ENCODE measurements at regions not wholly inside any gene's neighbourhood (a gene's known extent, or its start where the extent isn't known, plus 50 kb on each side); places are given as distances from the start of the nearest gene placed in this dataset.
"Not testable (repeated sequence)": the region's sequence is repeated elsewhere in the genome, so short reads cannot be mapped to it uniquely, and the experiment has no call there.

DNA sequence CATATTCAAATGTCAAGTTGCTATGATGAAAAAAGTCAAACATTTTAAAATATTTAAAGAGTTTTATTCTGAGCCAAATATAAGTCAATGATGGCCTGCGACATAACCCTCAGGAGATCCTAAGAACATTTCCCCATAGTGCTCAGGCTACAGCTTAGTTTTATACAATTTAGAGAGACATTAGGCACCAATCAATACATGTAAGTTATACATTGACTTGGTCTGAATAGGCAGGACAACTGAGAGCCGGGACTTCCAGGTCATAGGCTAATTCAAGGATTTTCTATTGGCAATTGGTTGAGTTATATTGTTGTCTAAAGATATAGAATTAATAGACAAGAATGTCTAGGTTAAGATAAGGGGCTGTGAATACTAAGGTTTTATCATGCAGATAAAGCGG is 64.5 kb downstream of the UGT2B28 start:
- FAIRE-seq; DNase-seq (ENCODE audit: insufficient read length, low spot score): not testable (repeated sequence)

DNA sequence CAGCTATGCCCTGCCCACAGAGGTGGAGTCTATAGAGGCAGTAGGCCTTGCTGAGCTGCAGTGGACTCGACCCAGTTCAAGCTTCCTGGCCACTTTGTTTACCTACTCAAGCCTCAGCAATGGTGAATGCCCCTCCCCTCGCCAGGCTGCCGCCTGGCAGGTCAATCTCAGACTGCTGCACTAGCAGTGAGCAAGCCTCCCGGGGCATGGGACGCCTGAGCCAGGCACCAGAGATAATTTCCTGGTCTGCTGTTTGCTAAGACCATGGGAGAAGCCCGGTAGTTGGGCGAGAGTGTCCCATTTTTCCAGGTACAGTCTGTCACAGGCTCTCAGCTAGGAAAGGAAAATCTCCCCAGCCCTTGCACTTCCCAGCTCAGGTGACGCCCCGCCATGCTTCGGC is 68.5 kb downstream of the UGT2B28 start:
- not testable (repeated sequence) for FAIRE-seq; DNase-seq (ENCODE audit: insufficient read length, low spot score)

DNA sequence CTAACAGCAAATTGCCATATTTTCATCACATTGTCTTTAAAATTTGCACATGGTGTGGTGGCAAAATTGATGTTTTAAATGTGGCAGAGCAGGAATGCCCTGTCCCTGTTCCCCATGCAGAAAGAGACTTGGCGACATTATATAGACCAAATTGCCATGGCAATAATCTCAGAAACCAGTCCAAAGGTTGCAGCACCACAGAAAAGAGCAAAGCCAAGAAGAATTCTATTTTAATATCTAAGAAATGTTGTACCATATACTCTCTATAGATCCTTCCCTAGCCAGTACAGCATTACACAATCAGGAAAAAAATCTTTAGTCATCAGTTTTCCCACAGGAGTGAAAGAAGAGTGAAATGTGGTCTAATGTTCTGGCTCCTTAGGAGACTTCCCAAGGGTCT is 80.0 kb downstream of the UGT2B28 start:
- FAIRE-seq (no peak), DNase-seq (ENCODE audit: insufficient read length, low spot score) (no peak)
- TF ChIP-seq, protein P1, sequence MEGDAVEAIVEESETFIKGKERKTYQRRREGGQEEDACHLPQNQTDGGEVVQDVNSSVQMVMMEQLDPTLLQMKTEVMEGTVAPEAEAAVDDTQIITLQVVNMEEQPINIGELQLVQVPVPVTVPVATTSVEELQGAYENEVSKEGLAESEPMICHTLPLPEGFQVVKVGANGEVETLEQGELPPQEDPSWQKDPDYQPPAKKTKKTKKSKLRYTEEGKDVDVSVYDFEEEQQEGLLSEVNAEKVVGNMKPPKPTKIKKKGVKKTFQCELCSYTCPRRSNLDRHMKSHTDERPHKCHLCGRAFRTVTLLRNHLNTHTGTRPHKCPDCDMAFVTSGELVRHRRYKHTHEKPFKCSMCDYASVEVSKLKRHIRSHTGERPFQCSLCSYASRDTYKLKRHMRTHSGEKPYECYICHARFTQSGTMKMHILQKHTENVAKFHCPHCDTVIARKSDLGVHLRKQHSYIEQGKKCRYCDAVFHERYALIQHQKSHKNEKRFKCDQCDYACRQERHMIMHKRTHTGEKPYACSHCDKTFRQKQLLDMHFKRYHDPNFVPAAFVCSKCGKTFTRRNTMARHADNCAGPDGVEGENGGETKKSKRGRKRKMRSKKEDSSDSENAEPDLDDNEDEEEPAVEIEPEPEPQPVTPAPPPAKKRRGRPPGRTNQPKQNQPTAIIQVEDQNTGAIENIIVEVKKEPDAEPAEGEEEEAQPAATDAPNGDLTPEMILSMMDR (IDR thresholded peaks at IDR 0.05; ENCODE audit: insufficient read depth, missing control alignments): no peak

DNA sequence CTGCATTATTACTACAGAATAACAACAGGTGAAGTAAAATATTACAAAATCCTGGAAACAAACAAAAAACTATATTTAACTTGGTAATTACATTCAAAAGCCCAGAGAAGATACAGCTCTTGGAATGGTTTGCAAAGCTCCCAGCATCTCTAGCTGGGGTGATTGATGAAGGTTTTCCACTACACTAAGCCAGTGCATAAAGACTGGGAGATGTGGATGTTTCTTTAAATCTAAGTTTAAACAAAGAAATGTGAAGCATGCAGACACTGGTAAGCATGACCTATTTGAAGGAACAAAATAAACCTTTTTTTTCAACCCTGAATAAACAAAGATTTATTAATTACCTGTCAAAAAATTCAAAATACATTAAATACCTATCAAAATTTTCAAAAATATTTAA is 80.5 kb downstream of the UGT2B28 start:
- not testable (repeated sequence) for DNase-seq (ENCODE audit: insufficient read length, low spot score); FAIRE-seq

DNA sequence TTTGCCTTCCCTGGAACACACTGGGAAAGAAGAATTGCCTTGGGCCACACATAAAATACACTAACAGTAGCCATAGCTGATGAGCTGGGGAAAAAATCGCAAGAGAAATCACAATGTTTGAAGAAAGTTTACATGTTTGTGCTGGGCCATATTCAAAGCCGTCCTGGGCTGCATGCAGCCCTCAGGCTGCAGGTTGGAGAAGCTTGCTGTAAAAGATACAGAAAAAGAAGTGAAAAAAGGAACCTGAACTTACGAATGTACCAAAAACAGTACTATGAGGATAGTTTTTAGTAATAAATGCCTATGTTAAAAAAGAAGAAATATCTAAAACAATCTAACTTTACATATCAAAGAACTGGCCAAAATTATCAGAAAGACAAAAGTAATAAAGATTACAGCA is 82.1 kb downstream of the UGT2B28 start:
- TF ChIP-seq, protein P1 (IDR thresholded peaks at IDR 0.05; ENCODE audit: insufficient read depth, missing control alignments): no peak
- DNase-seq (ENCODE audit: insufficient read length, low spot score) (no peak), FAIRE-seq (peak; percentile 70)

DNA sequence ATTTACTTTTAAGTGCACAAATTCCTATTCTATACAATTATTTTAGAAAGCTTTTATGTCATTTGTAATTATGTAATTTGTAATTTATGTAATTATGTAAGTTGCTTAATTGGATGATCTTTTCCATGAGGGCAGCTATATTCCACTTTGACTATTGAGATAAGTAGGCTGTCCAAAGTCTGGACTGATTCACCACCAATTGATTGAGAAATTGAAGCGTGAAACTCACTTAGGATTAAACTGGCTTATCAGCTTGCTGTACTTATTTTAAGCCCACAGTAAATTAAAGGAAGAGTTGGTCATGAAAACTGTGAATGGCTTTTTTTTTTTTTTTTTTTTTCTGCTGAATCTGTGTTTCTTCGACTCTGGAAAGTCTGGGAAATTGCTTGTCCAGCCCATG is 87.4 kb downstream of the UGT2B28 start:
- peak; percentile 91 for FAIRE-seq
- DNase-seq (ENCODE audit: insufficient read length, low spot score): not testable (repeated sequence)

DNA sequence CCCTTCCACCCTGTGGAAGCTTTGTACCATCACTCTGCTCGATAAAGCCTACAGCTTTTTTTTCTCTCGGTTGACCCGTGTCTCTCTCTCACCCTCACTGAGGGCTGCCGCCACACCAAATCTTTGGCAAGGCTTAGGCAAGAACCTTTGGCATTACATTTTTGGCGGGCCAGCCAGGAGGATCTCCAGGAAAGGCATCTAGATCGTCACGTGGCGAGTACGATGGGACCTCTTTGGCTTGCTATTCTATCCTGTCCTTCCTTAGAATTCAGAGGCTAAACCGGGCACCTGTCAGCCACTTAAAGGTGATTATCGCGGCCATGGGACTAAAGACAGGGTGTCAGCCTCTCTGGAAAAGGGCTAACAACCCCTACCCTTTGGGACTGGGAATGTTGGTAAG is 96.2 kb downstream of the UGT2B28 start:
- no peak for FAIRE-seq
- TF ChIP-seq, protein P1 (IDR thresholded peaks at IDR 0.05; ENCODE audit: insufficient read depth, missing control alignments): no peak
- DNase-seq (ENCODE audit: insufficient read length, low spot score): no peak

DNA sequence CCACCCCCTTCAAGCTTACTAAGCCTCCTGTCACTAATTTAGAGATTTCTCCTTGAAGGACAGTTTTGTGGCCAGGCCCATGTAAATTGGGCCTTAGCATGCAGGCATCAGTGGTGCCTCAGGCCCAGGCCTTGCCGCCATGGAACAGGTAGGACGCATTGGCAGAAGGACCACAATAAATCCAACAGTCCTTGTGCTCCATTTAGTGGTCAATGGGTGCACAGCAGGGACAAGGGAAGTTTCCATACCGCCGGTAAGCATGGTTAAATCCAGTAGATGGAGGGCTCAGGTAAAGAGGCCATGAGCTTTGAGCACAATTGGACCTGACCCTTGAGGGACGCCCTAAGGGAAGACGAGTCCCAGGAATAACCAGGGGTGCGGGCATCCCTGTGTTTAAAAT is 97.3 kb downstream of the UGT2B28 start:
- TF ChIP-seq, protein P1 (IDR thresholded peaks at IDR 0.05; ENCODE audit: insufficient read depth, missing control alignments): no peak
- DNase-seq (ENCODE audit: insufficient read length, low spot score) (no peak), FAIRE-seq (no peak)

DNA sequence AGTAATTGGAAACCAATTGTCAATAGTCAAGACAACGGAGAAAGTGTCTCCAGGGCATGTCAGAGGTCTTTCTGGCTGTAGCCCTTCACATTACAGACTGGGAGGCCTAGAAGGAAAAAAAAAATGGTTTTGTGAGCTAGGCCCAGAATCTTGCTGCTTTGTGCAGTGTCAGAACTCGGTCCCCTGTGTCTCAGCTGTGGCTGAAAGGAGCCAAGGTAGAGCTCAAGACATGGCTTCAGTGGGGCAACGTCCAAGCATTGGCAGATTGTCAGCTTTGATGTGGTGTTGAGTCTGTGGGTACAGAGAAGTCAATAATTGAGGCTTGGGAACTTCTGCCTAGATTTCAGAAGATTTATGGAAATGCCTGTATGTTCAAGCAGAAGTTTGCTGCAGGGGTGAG is 103.0 kb downstream of the UGT2B28 start:
- TF ChIP-seq, protein P1 (IDR thresholded peaks at IDR 0.05; ENCODE audit: insufficient read depth, missing control alignments): no peak
- no peak for FAIRE-seq
- DNase-seq (ENCODE audit: insufficient read length, low spot score): no peak

DNA sequence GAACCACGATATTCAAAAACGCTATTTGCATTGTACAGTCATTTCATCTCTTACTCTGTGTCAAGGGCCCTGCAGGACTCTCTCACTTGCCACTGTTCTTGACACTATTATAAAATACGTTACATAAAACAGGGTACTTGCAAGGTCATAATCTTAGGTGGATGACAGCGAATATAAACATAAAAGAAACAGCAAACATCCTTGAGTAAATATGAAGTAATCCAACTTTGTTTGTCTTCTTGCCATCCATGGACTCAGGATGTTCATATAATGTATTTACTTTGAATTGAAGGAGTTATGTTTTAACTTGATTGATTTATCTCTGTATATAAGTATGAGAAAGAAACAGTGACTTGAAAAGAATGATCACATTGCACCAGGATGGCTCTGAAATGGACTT is 106.6 kb downstream of the UGT2B4 start:
- peak; percentile 11 for FAIRE-seq
- DNase-seq (ENCODE audit: insufficient read length, low spot score): not testable (repeated sequence)
